ENCODE measurements at regions not wholly inside any gene's neighbourhood (a gene's known extent, or its start where the extent isn't known, plus 50 kb on each side); places are given as distances from the start of the nearest gene placed in this dataset.
"Not testable (repeated sequence)": the region's sequence is repeated elsewhere in the genome, so short reads cannot be mapped to it uniquely, and the experiment has no call there.

GRCh38 chr4:74505355-74505978 lies 60.5 kb downstream of the AREG start:
- 23 to 56% (median 44%) methylated on average over 4 to 5 of the region's 5 CpGs for WGBS, 4 donors
- H3K27ac ChIP-seq; H3K4me3 ChIP-seq; H3K27me3 ChIP-seq; H3K9me3 ChIP-seq; intact Hi-C loops (cut with DNase I); H3K4me1 ChIP-seq; ATAC-seq; H3K36me3 ChIP-seq: not testable (repeated sequence)
- DNase-seq: peak in 4 of 5 donors; percentile 30 to 44 (median 31)

- H3K36me3 ChIP-seq; ATAC-seq; H3K27me3 ChIP-seq; H3K9me3 ChIP-seq; DNase-seq; H3K27ac ChIP-seq; H3K4me3 ChIP-seq; H3K4me1 ChIP-seq; intact Hi-C loops (cut with DNase I): not testable (repeated sequence)
- 54 to 71% (median 67%) methylated on average over 3 of the region's 3 CpGs for WGBS, 4 donors
These were observed 64.4 kb downstream of the AREG start for GRCh38 chr4:74509363-74509762.

DNA sequence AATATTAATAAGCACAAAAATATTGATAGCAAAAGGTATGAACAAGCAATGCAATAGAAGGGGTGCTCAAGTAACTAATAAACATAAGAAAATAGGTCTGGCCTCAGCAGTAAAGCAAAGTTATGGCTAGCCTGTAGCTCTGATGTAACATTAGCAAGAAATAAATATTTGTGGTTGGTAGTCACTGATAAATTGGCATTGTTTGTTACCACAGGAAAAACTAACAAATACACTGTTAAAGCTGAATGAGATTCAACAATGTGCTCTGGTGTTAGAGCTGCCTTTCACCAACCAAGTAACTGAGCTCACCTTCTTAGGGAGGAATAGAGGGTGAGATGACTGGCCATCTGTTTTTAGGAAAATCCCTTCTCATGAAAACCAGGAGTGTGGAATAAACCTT lies 71.4 kb downstream of the AREG start:
- Histone ChIP-seq H3K27ac (no peak overlapping the region), H3K4me1 (no peaks in the 10 kb centered on the region), H3K9me3 (no peaks in the 10 kb centered on the region), H3K27me3 (no peaks in the 10 kb centered on the region), H3K4me3 (no peak overlapping the region), H3K36me3 (no peaks in the 10 kb centered on the region)
- intact Hi-C loops (cut with DNase I): no loop called here
- TF ChIP-seq, protein P1, sequence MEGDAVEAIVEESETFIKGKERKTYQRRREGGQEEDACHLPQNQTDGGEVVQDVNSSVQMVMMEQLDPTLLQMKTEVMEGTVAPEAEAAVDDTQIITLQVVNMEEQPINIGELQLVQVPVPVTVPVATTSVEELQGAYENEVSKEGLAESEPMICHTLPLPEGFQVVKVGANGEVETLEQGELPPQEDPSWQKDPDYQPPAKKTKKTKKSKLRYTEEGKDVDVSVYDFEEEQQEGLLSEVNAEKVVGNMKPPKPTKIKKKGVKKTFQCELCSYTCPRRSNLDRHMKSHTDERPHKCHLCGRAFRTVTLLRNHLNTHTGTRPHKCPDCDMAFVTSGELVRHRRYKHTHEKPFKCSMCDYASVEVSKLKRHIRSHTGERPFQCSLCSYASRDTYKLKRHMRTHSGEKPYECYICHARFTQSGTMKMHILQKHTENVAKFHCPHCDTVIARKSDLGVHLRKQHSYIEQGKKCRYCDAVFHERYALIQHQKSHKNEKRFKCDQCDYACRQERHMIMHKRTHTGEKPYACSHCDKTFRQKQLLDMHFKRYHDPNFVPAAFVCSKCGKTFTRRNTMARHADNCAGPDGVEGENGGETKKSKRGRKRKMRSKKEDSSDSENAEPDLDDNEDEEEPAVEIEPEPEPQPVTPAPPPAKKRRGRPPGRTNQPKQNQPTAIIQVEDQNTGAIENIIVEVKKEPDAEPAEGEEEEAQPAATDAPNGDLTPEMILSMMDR (IDR thresholded peaks at IDR 0.05): no peak
- no peak for TF ChIP-seq POLR2A (IDR thresholded peaks at IDR 0.05)
- no peak for DNase-seq
- no peak for ATAC-seq

- DNase-seq (no peak), ATAC-seq (no peak)
- H3K27ac ChIP-seq: no peak overlapping the region
- H3K4me1 ChIP-seq: no peaks in the 10 kb centered on the region
- TF ChIP-seq, protein P1 (IDR thresholded peaks at IDR 0.05): no peak
- no peak for TF ChIP-seq POLR2A (IDR thresholded peaks at IDR 0.05)
- no peaks in the 10 kb centered on the region for H3K27me3 ChIP-seq
- H3K36me3 ChIP-seq: no peaks in the 10 kb centered on the region
- WGBS, 4 donors: 82 to 95% (median 95%) methylated on average over 4 of the region's 4 CpGs
- intact Hi-C loops (cut with DNase I): no loop called here
- no peaks in the 10 kb centered on the region for H3K9me3 ChIP-seq
- no peak overlapping the region for H3K4me3 ChIP-seq
These were observed 73.1 kb downstream of the AREG start for GRCh38 chr4:74517996-74518395.

DNA sequence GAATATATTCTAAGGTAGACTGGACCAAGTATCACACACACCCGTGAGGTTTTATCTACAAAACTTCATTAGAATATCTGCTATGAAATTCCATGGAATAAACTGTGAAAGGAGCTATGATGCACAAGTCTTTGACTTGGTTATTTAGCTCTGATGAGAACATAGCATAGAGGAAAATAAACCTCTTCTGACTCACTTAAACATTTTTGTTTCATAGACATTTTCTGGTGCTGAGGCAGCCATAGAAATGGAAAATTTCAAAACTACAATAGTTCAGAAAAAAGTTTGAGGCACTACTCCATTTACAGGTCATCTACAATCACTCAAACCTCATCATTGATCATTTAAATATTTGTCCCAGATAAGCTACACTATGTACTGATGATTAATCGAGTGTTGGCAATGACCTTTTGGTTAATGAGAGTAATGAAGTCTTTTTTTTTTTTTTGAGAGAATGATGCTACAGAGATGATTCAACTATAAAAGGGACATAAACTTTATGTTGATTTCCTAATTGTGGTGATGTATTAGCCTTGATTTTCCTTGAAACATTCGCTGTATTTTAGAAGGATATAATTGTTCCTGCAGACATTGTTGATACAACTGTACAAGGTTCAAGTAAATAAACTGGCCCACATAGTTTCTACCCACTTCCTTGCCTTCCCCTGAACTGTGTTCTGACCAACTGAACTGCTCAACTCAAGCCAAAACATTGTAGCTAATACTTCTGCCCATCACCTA lies 77.5 kb downstream of the AREG start:
- WGBS, 4 donors: 77 to 83% (median 78%) methylated on average over 3 of the region's 3 CpGs
- TF ChIP-seq, protein P1 (IDR thresholded peaks at IDR 0.05): no peak
- no peak for TF ChIP-seq POLR2A (IDR thresholded peaks at IDR 0.05)
- intact Hi-C loops (cut with DNase I): no loop called here
- no peak overlapping the region for H3K27ac ChIP-seq
- ATAC-seq (no peak), DNase-seq (no peak)
- H3K36me3 ChIP-seq: no peaks in the 10 kb centered on the region
- no peak overlapping the region for H3K4me3 ChIP-seq
- no peaks in the 10 kb centered on the region for H3K9me3 ChIP-seq
- H3K4me1 ChIP-seq: no peaks in the 10 kb centered on the region
- H3K27me3 ChIP-seq: no peaks in the 10 kb centered on the region

All from heart left ventricle (tissue), 16 donors.